ENCODE measurements at regions not wholly inside any gene's neighbourhood (a gene's known extent, or its start where the extent isn't known, plus 50 kb on each side); places are given as distances from the start of the nearest gene placed in this dataset.

DNA sequence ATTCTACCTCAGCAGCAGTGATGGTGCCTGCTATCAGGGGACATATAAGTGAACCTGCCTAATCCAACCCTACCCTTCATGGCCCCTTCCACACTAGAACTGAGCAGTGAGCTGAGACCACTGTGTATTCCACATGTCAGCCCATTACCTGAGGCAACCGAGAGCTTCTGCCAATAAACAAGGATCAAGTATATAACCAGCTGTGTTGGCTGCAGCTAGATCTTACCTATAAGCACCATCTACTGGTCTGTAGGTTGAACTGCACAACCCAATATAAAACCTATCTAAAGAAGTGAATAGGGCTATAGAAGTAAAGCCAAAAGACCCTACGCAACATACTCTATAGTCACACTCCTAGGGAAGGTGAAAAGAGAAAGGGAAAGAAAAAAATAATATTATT, 376.9 kb downstream of the HHIPL2 start:
- no peaks in the 10 kb centered on the region for H3K4me1 Mint-ChIP-seq (ENCODE audit: low read depth, unreplicated experiment)
- H3K27me3 Mint-ChIP-seq (ENCODE audit: unreplicated experiment) = peaks cover 1% of the 10 kb centered on the region
- H3K4me3 Mint-ChIP-seq (ENCODE audit: unreplicated experiment) = no peak overlapping the region
- no peak overlapping the region for H3K27ac Mint-ChIP-seq (ENCODE audit: unreplicated experiment)
- peaks cover 7% of the 10 kb centered on the region for H3K9me3 Mint-ChIP-seq (ENCODE audit: unreplicated experiment)
- TF ChIP-seq, protein P1, sequence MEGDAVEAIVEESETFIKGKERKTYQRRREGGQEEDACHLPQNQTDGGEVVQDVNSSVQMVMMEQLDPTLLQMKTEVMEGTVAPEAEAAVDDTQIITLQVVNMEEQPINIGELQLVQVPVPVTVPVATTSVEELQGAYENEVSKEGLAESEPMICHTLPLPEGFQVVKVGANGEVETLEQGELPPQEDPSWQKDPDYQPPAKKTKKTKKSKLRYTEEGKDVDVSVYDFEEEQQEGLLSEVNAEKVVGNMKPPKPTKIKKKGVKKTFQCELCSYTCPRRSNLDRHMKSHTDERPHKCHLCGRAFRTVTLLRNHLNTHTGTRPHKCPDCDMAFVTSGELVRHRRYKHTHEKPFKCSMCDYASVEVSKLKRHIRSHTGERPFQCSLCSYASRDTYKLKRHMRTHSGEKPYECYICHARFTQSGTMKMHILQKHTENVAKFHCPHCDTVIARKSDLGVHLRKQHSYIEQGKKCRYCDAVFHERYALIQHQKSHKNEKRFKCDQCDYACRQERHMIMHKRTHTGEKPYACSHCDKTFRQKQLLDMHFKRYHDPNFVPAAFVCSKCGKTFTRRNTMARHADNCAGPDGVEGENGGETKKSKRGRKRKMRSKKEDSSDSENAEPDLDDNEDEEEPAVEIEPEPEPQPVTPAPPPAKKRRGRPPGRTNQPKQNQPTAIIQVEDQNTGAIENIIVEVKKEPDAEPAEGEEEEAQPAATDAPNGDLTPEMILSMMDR (IDR thresholded peaks at IDR 0.05; ENCODE audit: partially characterized antibody, unreplicated experiment) = peak; percentile 45
- DNase-seq = no peak
- H3K36me3 Mint-ChIP-seq (ENCODE audit: unreplicated experiment) = peaks cover 26% of the 10 kb centered on the region

DNA sequence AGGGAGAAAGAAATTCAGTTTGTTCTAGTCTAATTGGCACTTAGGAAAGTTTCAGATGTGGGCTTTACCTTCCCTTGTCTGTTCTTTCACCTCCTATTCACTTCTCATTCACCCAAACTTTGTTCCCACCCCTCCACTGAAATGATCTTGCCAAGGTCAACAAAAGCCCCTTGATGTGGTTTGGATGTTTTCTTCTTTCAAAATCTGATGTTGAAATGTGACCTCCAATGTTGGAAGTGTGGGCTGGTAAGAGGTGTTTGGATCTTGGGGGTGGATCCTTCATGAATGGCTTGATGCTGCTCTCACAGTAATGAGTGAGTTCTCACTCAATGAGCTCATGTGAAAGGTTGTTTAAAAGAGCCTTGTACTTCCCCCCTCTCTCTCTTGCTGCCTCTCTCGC, 379.3 kb downstream of the HHIPL2 start:
- Mint-ChIP-seq H3K4me1 (ENCODE audit: low read depth, unreplicated experiment) (no peaks in the 10 kb centered on the region), H3K27ac (ENCODE audit: unreplicated experiment) (no peak overlapping the region), H3K36me3 (ENCODE audit: unreplicated experiment) (peaks cover 23% of the 10 kb centered on the region), H3K9me3 (ENCODE audit: unreplicated experiment) (peaks cover 7% of the 10 kb centered on the region), H3K4me3 (ENCODE audit: unreplicated experiment) (no peak overlapping the region), H3K27me3 (ENCODE audit: unreplicated experiment) (peaks cover 1% of the 10 kb centered on the region)
- no peak for DNase-seq
- TF ChIP-seq, protein P1 (IDR thresholded peaks at IDR 0.05; ENCODE audit: partially characterized antibody, unreplicated experiment) = no peak

DNA sequence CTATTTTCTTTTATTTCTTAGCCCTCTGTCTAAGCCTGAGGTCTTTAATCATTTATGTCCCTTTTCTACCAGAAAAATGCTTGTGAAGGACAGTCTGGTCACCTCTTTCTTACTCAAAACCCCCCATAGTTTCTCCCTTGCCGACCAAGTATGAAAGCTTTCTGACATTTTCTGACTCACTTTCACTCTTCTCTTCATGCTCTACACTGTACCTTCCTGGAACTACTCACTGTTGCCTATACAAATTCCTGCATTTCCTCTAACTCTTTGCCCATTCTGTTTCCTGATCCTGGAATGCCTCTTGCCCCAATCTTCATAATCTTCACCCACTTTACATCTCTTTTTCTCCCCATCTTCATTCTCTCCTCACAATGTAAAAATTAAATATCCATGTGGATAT, 380.0 kb downstream of the HHIPL2 start:
- peaks cover 4% of the 10 kb centered on the region for H3K9me3 Mint-ChIP-seq (ENCODE audit: unreplicated experiment)
- peaks cover 20% of the 10 kb centered on the region for H3K36me3 Mint-ChIP-seq (ENCODE audit: unreplicated experiment)
- TF ChIP-seq, protein P1 (IDR thresholded peaks at IDR 0.05; ENCODE audit: partially characterized antibody, unreplicated experiment) = no peak
- peaks cover 1% of the 10 kb centered on the region for H3K27me3 Mint-ChIP-seq (ENCODE audit: unreplicated experiment)
- no peak overlapping the region for H3K27ac Mint-ChIP-seq (ENCODE audit: unreplicated experiment)
- no peaks in the 10 kb centered on the region for H3K4me1 Mint-ChIP-seq (ENCODE audit: low read depth, unreplicated experiment)
- no peak for DNase-seq
- H3K4me3 Mint-ChIP-seq (ENCODE audit: unreplicated experiment) = no peak overlapping the region

DNA sequence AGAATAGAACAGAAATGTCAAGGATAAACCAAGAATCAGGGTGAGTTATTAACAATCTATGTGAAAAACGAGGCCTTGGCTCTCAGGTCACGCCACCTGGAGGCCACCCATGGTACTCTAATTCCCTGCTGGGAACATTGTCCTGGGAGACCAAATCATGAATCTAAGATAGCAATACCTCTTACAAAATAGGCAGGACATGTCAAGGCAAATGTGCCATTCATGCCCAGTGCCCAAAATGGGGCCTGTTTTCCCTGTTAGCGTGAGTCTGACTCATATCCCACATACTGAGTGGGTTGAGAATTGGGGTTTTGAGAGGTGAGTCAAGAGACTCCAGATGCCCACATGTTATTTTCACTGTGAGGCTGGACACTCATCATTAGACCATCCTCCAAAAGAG, 380.8 kb downstream of the HHIPL2 start:
- TF ChIP-seq, protein P1 (IDR thresholded peaks at IDR 0.05; ENCODE audit: partially characterized antibody, unreplicated experiment) = peak; percentile 72
- peak; percentile 43 for DNase-seq
- peaks cover 1% of the 10 kb centered on the region for H3K27me3 Mint-ChIP-seq (ENCODE audit: unreplicated experiment)

DNA sequence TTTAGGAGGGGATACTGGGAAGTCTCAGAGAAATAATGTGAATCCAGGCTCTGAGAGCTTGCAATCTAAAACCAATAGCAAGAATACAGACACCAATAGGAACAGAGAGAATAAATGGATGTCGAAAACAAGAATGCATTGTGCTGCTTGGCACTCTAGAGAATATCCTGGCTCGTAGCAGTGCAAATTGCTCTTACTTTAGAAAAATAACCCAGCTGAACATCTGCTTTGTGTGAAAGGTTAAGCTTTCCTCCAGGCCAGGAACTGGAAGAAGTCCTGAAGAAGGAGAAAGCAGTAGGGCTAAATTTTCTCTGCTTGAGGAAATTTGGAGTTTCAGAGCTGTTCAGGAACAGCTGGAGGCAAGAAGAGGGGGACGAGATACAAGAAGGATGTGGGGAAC, 382.3 kb downstream of the HHIPL2 start:
- TF ChIP-seq, protein P1 (IDR thresholded peaks at IDR 0.05; ENCODE audit: partially characterized antibody, unreplicated experiment) = no peak
- no peak for DNase-seq
- Mint-ChIP-seq H3K27me3 (ENCODE audit: unreplicated experiment) (peaks cover 1% of the 10 kb centered on the region), H3K36me3 (ENCODE audit: unreplicated experiment) (peaks cover 10% of the 10 kb centered on the region), H3K9me3 (ENCODE audit: unreplicated experiment) (peaks cover 2% of the 10 kb centered on the region), H3K27ac (ENCODE audit: unreplicated experiment) (no peak overlapping the region), H3K4me1 (ENCODE audit: low read depth, unreplicated experiment) (no peaks in the 10 kb centered on the region), H3K4me3 (ENCODE audit: unreplicated experiment) (no peak overlapping the region)

More for the DNA sequence above, 380.8 kb downstream of the HHIPL2 start:
- no peaks in the 10 kb centered on the region for H3K4me1 Mint-ChIP-seq (ENCODE audit: low read depth, unreplicated experiment)
- H3K4me3 Mint-ChIP-seq (ENCODE audit: unreplicated experiment) = no peak overlapping the region
- peaks cover 13% of the 10 kb centered on the region for H3K36me3 Mint-ChIP-seq (ENCODE audit: unreplicated experiment)
- H3K9me3 Mint-ChIP-seq (ENCODE audit: unreplicated experiment) = peaks cover 2% of the 10 kb centered on the region
- H3K27ac Mint-ChIP-seq (ENCODE audit: unreplicated experiment) = no peak overlapping the region
